Immature natural killer cell (primary cell): ENCODE measurements at regions not wholly inside any gene's neighbourhood (a gene's known extent, or its start where the extent isn't known, plus 50 kb on each side); places are given as distances from the start of the nearest gene placed in this dataset.
"Not testable (repeated sequence)": the region's sequence is repeated elsewhere in the genome, so short reads cannot be mapped to it uniquely, and the experiment has no call there.

Experiments
- DNase-seq, 3 donors: peaks; one replicate each; pipeline ENCODE4 v3.0.0; 2022; ENCODE audit warnings: mixed read lengths in 1 of 3
- H3K27ac Mint-ChIP-seq, 6 donors: one replicate each; pipeline ENCODE4 v1.8.0; 2020; ENCODE audit warnings: mixed read lengths in 6 of 6, mild to moderate bottlenecking in 5 of 6, inconsistent platforms in 4 of 6, moderate library complexity in 3 of 6
- H3K27me3 Mint-ChIP-seq, 3 donors: one replicate each; pipeline ENCODE4 v1.8.0; 2020 to 2021; ENCODE audit warnings: low read depth in 3 of 3, mild to moderate bottlenecking in 3 of 3, mixed read lengths in 3 of 3, moderate library complexity in 3 of 3, inconsistent platforms in 1 of 3
- H3K36me3 Mint-ChIP-seq, 3 donors: one replicate each; pipeline ENCODE4 v1.8.0; 2020; ENCODE audit warnings: mixed read lengths in 3 of 3, inconsistent platforms in 2 of 3, mild to moderate bottlenecking in 2 of 3
- H3K4me1 Mint-ChIP-seq, 2 donors: one replicate each; pipeline ENCODE4 v1.8.0; 2020; ENCODE audit warnings: inconsistent platforms in 2 of 2, mild to moderate bottlenecking in 2 of 2, mixed read lengths in 2 of 2, moderate library complexity in 1 of 2
- H3K4me3 Mint-ChIP-seq, 5 donors: one replicate each; pipeline ENCODE4 v1.8.0; 2020; ENCODE audit warnings: mild to moderate bottlenecking in 5 of 5, mixed read lengths in 5 of 5, inconsistent platforms in 3 of 5, moderate library complexity in 3 of 5
- H3K9me3 Mint-ChIP-seq, 6 donors: one replicate each; pipeline ENCODE4 v1.8.0; 2020; ENCODE audit warnings: mild to moderate bottlenecking in 6 of 6, mixed read lengths in 6 of 6, inconsistent platforms in 4 of 6, moderate library complexity in 3 of 6

GRCh38 chr7:84941936-84942335 lies 244.9 kb downstream of the SEMA3D start:
- Mint-ChIP-seq H3K27me3 (peaks cover 0 to 1% (median 1%) of the 10 kb centered on the region in 3 donors), H3K4me3 (no peak overlapping the region), H3K36me3 (no peaks in the 10 kb centered on the region), H3K9me3 (peaks cover 3 to 42% (median 12%) of the 10 kb centered on the region in 6 donors), H3K27ac (no peak overlapping the region), H3K4me1 (no peaks in the 10 kb centered on the region)
- DNase-seq: no peak

GRCh38 chr7:84941291-84941690 lies 245.6 kb downstream of the SEMA3D start:
- peaks cover 5 to 44% (median 14%) of the 10 kb centered on the region in 6 donors for H3K9me3 Mint-ChIP-seq
- no peaks in the 10 kb centered on the region for H3K36me3 Mint-ChIP-seq
- DNase-seq: no peak
- H3K27me3 Mint-ChIP-seq: peaks cover 0 to 1% (median 1%) of the 10 kb centered on the region in 3 donors
- no peak overlapping the region for H3K4me3 Mint-ChIP-seq
- H3K27ac Mint-ChIP-seq: no peak overlapping the region
- no peaks in the 10 kb centered on the region for H3K4me1 Mint-ChIP-seq

GRCh38 chr7:84939888-84940287 lies 247.0 kb downstream of the SEMA3D start:
- Mint-ChIP-seq H3K36me3 (no peaks in the 10 kb centered on the region), H3K4me3 (no peak overlapping the region), H3K27me3 (peaks cover 0 to 1% (median 1%) of the 10 kb centered on the region in 3 donors), H3K9me3 (peaks cover 8 to 44% (median 13%) of the 10 kb centered on the region in 6 donors), H3K4me1 (no peaks in the 10 kb centered on the region), H3K27ac (no peak overlapping the region)
- no peak for DNase-seq

GRCh38 chr7:84939442-84939841 lies 247.4 kb downstream of the SEMA3D start:
- H3K27ac Mint-ChIP-seq: no peak overlapping the region
- H3K9me3 Mint-ChIP-seq: peaks cover 8 to 47% (median 16%) of the 10 kb centered on the region in 6 donors
- no peak for DNase-seq
- peaks cover 0 to 1% (median 1%) of the 10 kb centered on the region in 3 donors for H3K27me3 Mint-ChIP-seq
- no peaks in the 10 kb centered on the region for H3K4me1 Mint-ChIP-seq
- no peaks in the 10 kb centered on the region for H3K36me3 Mint-ChIP-seq
- no peak overlapping the region for H3K4me3 Mint-ChIP-seq

GRCh38 chr7:84924353-84924752 lies 262.5 kb downstream of the SEMA3D start:
- DNase-seq: no peak
- Mint-ChIP-seq H3K4me1 (no peaks in the 10 kb centered on the region), H3K27me3 (peaks cover 0 to 1% (median 0%) of the 10 kb centered on the region in 3 donors), H3K9me3 (peaks cover 8 to 36% (median 18%) of the 10 kb centered on the region in 6 donors), H3K4me3 (no peak overlapping the region), H3K27ac (no peak overlapping the region), H3K36me3 (no peaks in the 10 kb centered on the region)

- Mint-ChIP-seq H3K27ac (no peak overlapping the region), H3K4me1 (no peaks in the 10 kb centered on the region), H3K27me3 (peaks cover 0 to 1% (median 0%) of the 10 kb centered on the region in 3 donors), H3K9me3 (peaks cover 10 to 40% (median 25%) of the 10 kb centered on the region in 6 donors), H3K4me3 (no peak overlapping the region), H3K36me3 (peaks cover 0 to 4% (median 0%) of the 10 kb centered on the region in 3 donors)
- DNase-seq: no peak
Measured at GRCh38 chr7:84923348-84923747, 263.5 kb downstream of the SEMA3D start.

- H3K4me1 Mint-ChIP-seq: no peaks in the 10 kb centered on the region
- peaks cover 5 to 48% (median 27%) of the 10 kb centered on the region in 6 donors for H3K9me3 Mint-ChIP-seq
- H3K27ac Mint-ChIP-seq: no peak overlapping the region
- no peak overlapping the region for H3K4me3 Mint-ChIP-seq
- peaks cover 0 to 1% (median 0%) of the 10 kb centered on the region in 3 donors for H3K27me3 Mint-ChIP-seq
- peaks cover 0 to 4% (median 0%) of the 10 kb centered on the region in 3 donors for H3K36me3 Mint-ChIP-seq
- no peak for DNase-seq
Measured at GRCh38 chr7:84921154-84921553, 265.7 kb downstream of the SEMA3D start.

GRCh38 chr7:84916973-84917372 lies 269.9 kb downstream of the SEMA3D start:
- H3K36me3 Mint-ChIP-seq, H3K4me3 Mint-ChIP-seq, H3K27me3 Mint-ChIP-seq: not testable (repeated sequence)

GRCh38 chr7:84916161-84916560 lies 270.7 kb downstream of the SEMA3D start:
- Mint-ChIP-seq H3K27ac (no peak overlapping the region), H3K27me3 (peaks cover 0 to 2% (median 0%) of the 10 kb centered on the region in 3 donors), H3K4me1 (no peaks in the 10 kb centered on the region), H3K4me3 (no peak overlapping the region), H3K9me3 (peaks cover 2 to 52% (median 32%) of the 10 kb centered on the region in 6 donors), H3K36me3 (peaks cover 0 to 4% (median 0%) of the 10 kb centered on the region in 3 donors)
- no peak for DNase-seq

More at GRCh38 chr7:84916973-84917372, 269.9 kb downstream of the SEMA3D start:
- peaks cover 5 to 52% (median 31%) of the 10 kb centered on the region in 6 donors for H3K9me3 Mint-ChIP-seq
- H3K4me1 Mint-ChIP-seq, H3K27ac Mint-ChIP-seq, DNase-seq: not testable (repeated sequence)

- Mint-ChIP-seq H3K4me1 (no peaks in the 10 kb centered on the region), H3K36me3 (peaks cover 0 to 4% (median 0%) of the 10 kb centered on the region in 3 donors), H3K4me3 (no peak overlapping the region), H3K27me3 (peaks cover 0 to 5% (median 0%) of the 10 kb centered on the region in 3 donors), H3K9me3 (peaks cover 2 to 39% (median 26%) of the 10 kb centered on the region in 6 donors), H3K27ac (no peak overlapping the region)
- DNase-seq: no peak
Measured at GRCh38 chr7:84914598-84914997, 272.3 kb downstream of the SEMA3D start.

- no peaks in the 10 kb centered on the region for H3K4me1 Mint-ChIP-seq
- no peak overlapping the region for H3K4me3 Mint-ChIP-seq
- H3K9me3 Mint-ChIP-seq: peaks cover 2 to 34% (median 24%) of the 10 kb centered on the region in 6 donors
- peaks cover 0 to 5% (median 0%) of the 10 kb centered on the region in 3 donors for H3K27me3 Mint-ChIP-seq
- H3K36me3 Mint-ChIP-seq: peaks cover 0 to 1% (median 0%) of the 10 kb centered on the region in 3 donors
- no peak for DNase-seq
- no peak overlapping the region for H3K27ac Mint-ChIP-seq
Measured at GRCh38 chr7:84913731-84914130, 273.1 kb downstream of the SEMA3D start.

GRCh38 chr7:84912993-84913635 lies 273.7 kb downstream of the SEMA3D start:
- H3K4me3 Mint-ChIP-seq: no peak overlapping the region
- H3K9me3 Mint-ChIP-seq: peaks cover 0 to 28% (median 20%) of the 10 kb centered on the region in 6 donors
- DNase-seq: no peak
- H3K27me3 Mint-ChIP-seq: peaks cover 0 to 5% (median 0%) of the 10 kb centered on the region in 3 donors
- H3K36me3 Mint-ChIP-seq: no peaks in the 10 kb centered on the region
- no peak overlapping the region for H3K27ac Mint-ChIP-seq
- H3K4me1 Mint-ChIP-seq: no peaks in the 10 kb centered on the region

GRCh38 chr7:84912537-84912936 lies 274.3 kb downstream of the SEMA3D start:
- no peak for DNase-seq
- H3K36me3 Mint-ChIP-seq: no peaks in the 10 kb centered on the region
- no peaks in the 10 kb centered on the region for H3K4me1 Mint-ChIP-seq
- H3K27me3 Mint-ChIP-seq: peaks cover 0 to 5% (median 0%) of the 10 kb centered on the region in 3 donors
- no peak overlapping the region for H3K4me3 Mint-ChIP-seq
- H3K27ac Mint-ChIP-seq: no peak overlapping the region
- H3K9me3 Mint-ChIP-seq: peaks cover under 1 to 29% (median 19%) of the 10 kb centered on the region in 6 donors

GRCh38 chr7:84912018-84912417 lies 274.8 kb downstream of the SEMA3D start:
- H3K27me3 Mint-ChIP-seq: peaks cover 0 to 5% (median 0%) of the 10 kb centered on the region in 3 donors
- no peak overlapping the region for H3K27ac Mint-ChIP-seq
- DNase-seq: no peak
- H3K4me3 Mint-ChIP-seq: no peak overlapping the region
- H3K36me3 Mint-ChIP-seq: no peaks in the 10 kb centered on the region
- H3K4me1 Mint-ChIP-seq: no peaks in the 10 kb centered on the region
- H3K9me3 Mint-ChIP-seq: peaks cover 4 to 30% (median 16%) of the 10 kb centered on the region in 6 donors
